H9 (cell line): ENCODE measurements at regions not wholly inside any gene's neighbourhood (a gene's known extent, or its start where the extent isn't known, plus 50 kb on each side); places are given as distances from the start of the nearest gene placed in this dataset.
"Not testable (repeated sequence)": the region's sequence is repeated elsewhere in the genome, so short reads cannot be mapped to it uniquely, and the experiment has no call there.

ENCODE experiments used
- DNase-seq: peaks from one replicate; pipeline ENCODE4 v3.0.0-alpha.2; 2017
- H2AFZ ChIP-seq: one replicate; pipeline ENCODE4 v1.6.1; 2013; ENCODE audit warnings: mild to moderate bottlenecking, low read length, control low read depth, moderate library complexity
- H2AK5ac ChIP-seq: 2 replicates; pipeline ENCODE4 v1.6.1; 2013; ENCODE audit warnings: low read length, control low read depth, mixed read lengths; ENCODE audit not compliant: insufficient read length
- H2BK120ac ChIP-seq: one replicate; pipeline ENCODE4 v1.6.1; 2013; ENCODE audit warnings: low read depth, mild to moderate bottlenecking, low read length, control low read depth, inconsistent platforms; ENCODE audit not compliant: poor library complexity, severe bottlenecking
- H2BK12ac ChIP-seq: 2 replicates; pipeline ENCODE4 v1.6.1; 2013; ENCODE audit warnings: low read length, control low read depth, mixed read lengths, low read depth; ENCODE audit not compliant: insufficient read length
- H2BK15ac ChIP-seq: 2 replicates; pipeline ENCODE4 v1.6.1; 2013; ENCODE audit warnings: low read depth, low read length, control low read depth
- H2BK20ac ChIP-seq: one replicate; pipeline ENCODE4 v1.6.1; 2013; ENCODE audit warnings: low read depth, mild to moderate bottlenecking, low read length, control low read depth, inconsistent platforms; ENCODE audit not compliant: poor library complexity, severe bottlenecking
- H2BK5ac ChIP-seq: 2 replicates; pipeline ENCODE4 v1.6.1; 2013; ENCODE audit warnings: low read length, control low read depth, mixed read lengths; ENCODE audit not compliant: insufficient read length
- H3K14ac ChIP-seq: 2 replicates; pipeline ENCODE4 v1.6.1; 2013; ENCODE audit warnings: low read length, control low read depth; ENCODE audit not compliant: insufficient read depth
- H3K18ac ChIP-seq: 2 replicates; pipeline ENCODE4 v1.6.1; 2013; ENCODE audit warnings: low read depth, mild to moderate bottlenecking, mixed read lengths, low read length, control low read depth; ENCODE audit not compliant: insufficient read length
- H3K23ac ChIP-seq: 2 replicates; pipeline ENCODE4 v1.6.1; 2013; ENCODE audit warnings: low read length, control low read depth, mixed read lengths, low read depth; ENCODE audit not compliant: insufficient read length
- H3K23me2 ChIP-seq: 2 replicates; pipeline ENCODE4 v1.6.1; 2013; ENCODE audit warnings: low read depth, mild to moderate bottlenecking, mixed read lengths, low read length, control low read depth; ENCODE audit not compliant: insufficient read length, poor library complexity, severe bottlenecking
- H3K27ac ChIP-seq: 2 replicates; pipeline ENCODE4 v1.5.1; 2013; ENCODE audit warnings: low read length, control low read depth, mixed read lengths, low read depth; ENCODE audit not compliant: insufficient read length
- H3K27me3 ChIP-seq: 2 replicates; pipeline ENCODE4 v1.6.1; 2013; ENCODE audit warnings: low read length, control low read depth, inconsistent platforms; ENCODE audit not compliant: insufficient read depth
- H3K4ac ChIP-seq: 2 replicates; pipeline ENCODE4 v1.6.1; 2013; ENCODE audit warnings: low read depth, mild to moderate bottlenecking, control low read depth, inconsistent platforms, low read length, moderate library complexity
- H3K4me1 ChIP-seq: 2 replicates; pipeline ENCODE4 v1.6.1; 2013; ENCODE audit warnings: low read length, control low read depth, inconsistent platforms; ENCODE audit not compliant: insufficient read depth
- H3K4me2 ChIP-seq: 2 replicates; pipeline ENCODE4 v1.6.1; 2013; ENCODE audit warnings: low read length, control low read depth, mixed read lengths; ENCODE audit not compliant: insufficient read length, insufficient read depth
- H3K56ac ChIP-seq: 2 replicates; pipeline ENCODE4 v1.6.1; 2013; ENCODE audit warnings: low read depth, mild to moderate bottlenecking, mixed read lengths, low read length, control low read depth; ENCODE audit not compliant: insufficient read length
- H3K79me1 ChIP-seq: 2 replicates; pipeline ENCODE4 v1.6.1; 2013; ENCODE audit warnings: low read depth, mild to moderate bottlenecking, moderate library complexity, low read length, control low read depth, inconsistent platforms; ENCODE audit not compliant: insufficient read depth, poor library complexity, severe bottlenecking
- H3K79me2 ChIP-seq: 2 replicates; pipeline ENCODE4 v1.6.1; 2013; ENCODE audit warnings: low read length, control low read depth, inconsistent platforms; ENCODE audit not compliant: insufficient read depth
- H3K9ac ChIP-seq: 2 replicates; pipeline ENCODE4 v1.6.1; 2013; ENCODE audit warnings: low read length, control low read depth, mixed read lengths; ENCODE audit not compliant: insufficient read length; ENCODE audit errors: extremely low read depth
- H3K9me3 ChIP-seq: one replicate; pipeline ENCODE4 v1.6.1; 2013; ENCODE audit warnings: low read depth, low read length, inconsistent platforms; ENCODE audit not compliant: control insufficient read depth
- H3T11ph ChIP-seq: one replicate; pipeline ENCODE4 v1.6.1; 2013; ENCODE audit warnings: mild to moderate bottlenecking, low read length, control low read depth, inconsistent platforms
- H4K20me1 ChIP-seq: one replicate; pipeline ENCODE4 v1.6.1; 2013; ENCODE audit not compliant: control insufficient read depth, insufficient read length, insufficient read depth
- H4K5ac ChIP-seq: 2 replicates; pipeline ENCODE4 v1.6.1; 2013; ENCODE audit warnings: low read depth, mild to moderate bottlenecking, mixed read lengths, low read length, control low read depth; ENCODE audit not compliant: insufficient read length
- H4K8ac ChIP-seq: replicated peaks from 2 replicates; pipeline ENCODE4 v1.6.1; 2013; ENCODE audit warnings: low read length, control low read depth, mixed read lengths, low read depth; ENCODE audit not compliant: insufficient read length
- H4K91ac ChIP-seq: 2 replicates; pipeline ENCODE4 v1.6.1; 2013; ENCODE audit warnings: low read depth, mild to moderate bottlenecking, moderate library complexity, mixed read lengths, low read length, control low read depth; ENCODE audit not compliant: insufficient read length
- H3K27ac Mint-ChIP-seq, 3 experiments: 2 replicates in 2 of 3; 3 replicates in 1 of 3; pipeline ENCODE4 v1.8.0; 2020 to 2021; ENCODE audit warnings: mixed read lengths in 3 of 3, mild to moderate bottlenecking in 1 of 3, moderate library complexity in 1 of 3
- H3K27me3 Mint-ChIP-seq: 2 replicates; pipeline ENCODE4 v1.8.0; 2021; ENCODE audit warnings: low read depth, mild to moderate bottlenecking, moderate library complexity, mixed read lengths
- H3K36me3 Mint-ChIP-seq, 3 experiments: 2 replicates in 2 of 3; 3 replicates in 1 of 3; pipeline ENCODE4 v1.8.0; 2020 to 2021; ENCODE audit warnings: low read depth in 3 of 3, mixed read lengths in 3 of 3; ENCODE audit not compliant: insufficient read depth in 1 of 3
- H3K4me1 Mint-ChIP-seq, 2 experiments: 2 replicates each; pipeline ENCODE4 v1.8.0; 2020; ENCODE audit warnings: mixed read lengths in 2 of 2
- H3K4me3 Mint-ChIP-seq, 2 experiments: 2 replicates in 1 of 2; 3 replicates in 1 of 2; pipeline ENCODE4 v1.8.0; 2020 to 2021; ENCODE audit warnings: mild to moderate bottlenecking in 2 of 2, mixed read lengths in 2 of 2, moderate library complexity in 1 of 2
- H3K9me3 Mint-ChIP-seq, 2 experiments: 2 replicates in 1 of 2; 3 replicates in 1 of 2; pipeline ENCODE4 v1.8.0; 2020; ENCODE audit warnings: mild to moderate bottlenecking in 2 of 2, mixed read lengths in 2 of 2, moderate library complexity in 1 of 2
- CTCF ChIP-seq: fragments of 200-600 bp; sonication (generic); conservative IDR thresholded peaks from 3 replicates; pipeline ENCODE4 v1.8.0; 2021; ENCODE audit warnings: antibody characterized with exemption, mild to moderate bottlenecking
- WGBS: extraction: QIAGEN DNeasy Blood & Tissue Kit; methylation state at CpG from one replicate; pipeline ENCODE4 v1.1.7; 2013; ENCODE audit warnings: missing lambda C conversion rate, low lambda C conversion rate, mixed read lengths; ENCODE audit not compliant: insufficient read length; ENCODE audit errors: extremely low coverage; 5-methylcytosine and 5-hydroxymethylcytosine counted together

DNA sequence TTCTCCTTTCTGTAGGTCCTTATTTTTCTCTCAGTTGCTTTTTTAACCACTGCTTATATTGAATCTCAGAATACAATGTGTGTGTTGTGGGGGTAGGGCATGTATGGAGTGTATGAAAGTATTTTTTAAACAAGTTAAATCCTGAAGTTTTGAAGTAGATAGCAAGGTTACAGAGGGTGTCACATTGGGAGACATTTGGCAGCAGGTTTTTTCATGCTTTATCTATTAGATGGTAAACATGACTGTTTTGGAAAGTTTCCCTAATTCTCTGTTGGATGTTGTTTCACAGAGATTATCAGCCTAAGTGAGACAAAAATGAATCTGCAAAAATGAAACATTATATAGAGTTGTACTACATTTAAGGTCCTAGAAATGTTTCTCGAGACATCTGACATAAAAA, 190.6 kb upstream of the ARPP21 start:
- Histone ChIP-seq H2AK5ac (no peak overlapping the region), H4K5ac (no peak overlapping the region), H3K18ac (no peak overlapping the region), H4K91ac (no peak overlapping the region), H4K20me1 (no peaks in the 10 kb centered on the region), H3K9me3 (no peaks in the 10 kb centered on the region), H2BK5ac (no peak overlapping the region), H2BK120ac (no peak overlapping the region), H3K23me2 (no peaks in the 10 kb centered on the region), H3T11ph (no peak overlapping the region), H3K79me2 (no peaks in the 10 kb centered on the region), H3K4me1 (no peaks in the 10 kb centered on the region), H2BK20ac (no peak overlapping the region), H3K27me3 (no peaks in the 10 kb centered on the region), H3K23ac (no peak overlapping the region), H3K4ac (no peak overlapping the region), H3K4me2 (no peak overlapping the region), H3K79me1 (no peaks in the 10 kb centered on the region), H4K8ac (no peak overlapping the region), H3K9ac (no peak overlapping the region), H2BK12ac (no peak overlapping the region), H3K27ac (no peak overlapping the region), H2AFZ (no peak overlapping the region), H2BK15ac (no peak overlapping the region), H3K14ac (no peak overlapping the region), H3K56ac (no peak overlapping the region)
- H3K4me1 Mint-ChIP-seq = no peaks in the 10 kb centered on the region
- H3K36me3 Mint-ChIP-seq = peaks cover 0 to 4% (median 2%) of the 10 kb centered on the region in 3 experiments; a peak in 3 of 7 replicates
- H3K27ac Mint-ChIP-seq = no peak overlapping the region
- H3K27me3 Mint-ChIP-seq = no peaks in the 10 kb centered on the region
- DNase-seq = no peak
- H3K9me3 Mint-ChIP-seq = peaks cover 3% of the 10 kb centered on the region in 2 experiments
- WGBS = no CpG with 5 or more reads among the region's 1 CpG
- no peak for TF ChIP-seq CTCF
- H3K4me3 Mint-ChIP-seq = no peak overlapping the region

DNA sequence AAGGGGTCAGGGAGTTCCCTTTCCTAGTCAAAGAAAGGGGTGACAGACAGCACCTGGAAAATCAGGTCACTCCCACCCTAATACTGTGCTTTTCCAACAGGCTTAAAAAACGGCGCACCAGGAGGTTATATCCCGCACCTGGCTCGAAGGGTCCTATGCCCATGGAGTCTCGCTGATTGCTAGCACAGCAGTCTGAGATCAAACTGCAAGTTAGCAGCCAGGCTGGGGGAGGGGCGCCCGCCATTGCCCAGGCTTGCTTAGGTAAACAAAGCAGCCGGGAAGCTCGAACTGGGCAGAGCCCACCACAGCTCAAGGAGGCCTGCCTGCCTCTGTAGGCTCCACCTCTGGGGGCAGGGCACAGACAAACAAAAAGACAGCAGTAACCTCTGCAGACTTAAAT, 184.5 kb upstream of the ARPP21 start:
- DNase-seq, H3K79me2 ChIP-seq, H3K4ac ChIP-seq, H2BK12ac ChIP-seq, H3K18ac ChIP-seq, H3K4me1 Mint-ChIP-seq, H3K23ac ChIP-seq, H4K91ac ChIP-seq, H3K56ac ChIP-seq, H3K9me3 ChIP-seq, H4K8ac ChIP-seq, H3T11ph ChIP-seq, H2AK5ac ChIP-seq, H3K4me3 Mint-ChIP-seq, H3K27ac ChIP-seq, H2BK20ac ChIP-seq, H4K20me1 ChIP-seq, H3K27me3 Mint-ChIP-seq, H3K4me1 ChIP-seq, H3K23me2 ChIP-seq, H3K79me1 ChIP-seq, H2BK5ac ChIP-seq, H2AFZ ChIP-seq, H3K27me3 ChIP-seq, H4K5ac ChIP-seq, H3K4me2 ChIP-seq, H3K14ac ChIP-seq, H2BK15ac ChIP-seq, H3K27ac Mint-ChIP-seq, H2BK120ac ChIP-seq, H3K9ac ChIP-seq: not testable (repeated sequence)
- Mint-ChIP-seq H3K36me3 (peaks cover 14 to 23% (median 22%) of the 10 kb centered on the region in 3 experiments), H3K9me3 (peaks cover 27 to 28% of the 10 kb centered on the region in 2 experiments)
- no CpG with 5 or more reads among the region's 9 CpGs for WGBS
